HS-5 (cell line): ENCODE measurements at regions not wholly inside any gene's neighbourhood (a gene's known extent, or its start where the extent isn't known, plus 50 kb on each side); places are given as distances from the start of the nearest gene placed in this dataset.
A peak's percentile ranks its signal among the peaks of the same experiment; 100 is the strongest.
"Not testable (repeated sequence)": the region's sequence is repeated elsewhere in the genome, so short reads cannot be mapped to it uniquely, and the experiment has no call there.

ENCODE experiments used
- DNase-seq: peaks from one replicate; pipeline ENCODE4 v3.0.0-alpha.2; 2012; ENCODE audit warnings: low read depth

- DNase-seq, result no peak
Observed at GRCh38 chr5:166639151-166639550, 1652.3 kb upstream of the WWC1 start.

- not testable (repeated sequence) for DNase-seq
Observed at GRCh38 chr5:166640136-166640535, 1651.3 kb upstream of the WWC1 start.

- DNase-seq, result no peak
Observed at GRCh38 chr5:166648736-166649135, 1642.7 kb upstream of the WWC1 start.

GRCh38 chr5:166649676-166650075 is 1641.8 kb upstream of the WWC1 start:
- DNase-seq, result no peak

GRCh38 chr5:166651234-166651633 is 1640.2 kb upstream of the WWC1 start:
- no peak for DNase-seq

DNA sequence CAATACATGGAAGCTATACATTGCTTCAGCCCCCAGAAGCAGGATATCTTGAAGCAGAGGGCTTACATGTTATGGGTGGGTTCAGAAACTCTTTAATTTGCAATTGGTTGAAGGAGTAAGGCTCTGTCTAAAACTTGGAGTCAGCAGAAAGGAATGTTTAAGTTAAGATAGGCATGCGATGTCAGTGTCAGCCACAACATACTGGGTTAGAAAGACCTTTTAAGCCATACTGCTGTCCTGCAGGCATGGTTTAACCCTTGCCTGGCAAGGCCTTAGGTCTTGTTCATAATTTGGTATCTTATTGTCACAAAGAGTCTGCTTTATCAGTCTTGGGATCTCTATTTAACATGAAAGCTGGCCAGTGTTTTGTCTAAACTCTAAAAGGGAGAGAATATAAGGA is 1619.6 kb upstream of the WWC1 start:
- DNase-seq, result no peak

- DNase-seq, result no peak
Observed at GRCh38 chr5:166672431-166672830, 1619.0 kb upstream of the WWC1 start.

- no peak for DNase-seq
Observed at GRCh38 chr5:166677891-166678290, 1613.6 kb upstream of the WWC1 start.

DNA sequence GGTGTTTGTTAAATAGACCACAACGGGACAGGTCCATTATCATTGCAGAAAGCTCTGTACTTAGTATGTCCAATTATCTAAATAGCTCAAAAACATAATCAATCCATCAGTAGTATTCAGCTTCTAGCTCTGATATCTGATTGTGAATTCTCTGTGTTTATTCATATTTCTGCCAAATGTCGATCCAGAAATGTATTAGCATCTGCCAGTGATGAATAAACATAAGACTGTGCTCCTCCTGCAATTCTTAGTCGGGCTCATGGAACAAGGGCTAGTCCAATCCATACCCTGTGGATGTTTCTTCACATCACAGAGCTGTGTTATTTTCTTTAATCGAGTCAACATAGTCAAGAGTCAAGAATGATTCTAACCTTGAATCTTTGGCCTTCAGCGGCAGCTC is 1612.1 kb upstream of the WWC1 start:
- no peak for DNase-seq

DNA sequence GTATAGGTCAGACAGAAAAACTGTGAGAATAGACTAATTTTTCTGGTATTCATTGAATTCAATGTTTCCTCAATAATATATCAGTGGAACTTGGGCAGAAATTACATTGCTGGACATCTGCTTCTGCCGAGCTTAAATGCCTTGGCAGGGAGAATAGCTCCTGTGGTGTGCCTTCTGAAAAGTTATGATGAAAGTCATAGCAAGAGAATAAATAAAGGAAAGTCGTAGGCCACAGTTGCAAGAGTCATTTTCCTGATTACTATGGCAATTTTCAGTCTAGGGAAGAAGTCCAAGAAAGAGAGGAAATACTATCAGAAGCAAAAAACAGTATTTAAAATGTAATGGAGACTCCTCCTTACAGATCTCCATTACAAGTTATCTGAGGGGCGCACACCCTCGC is 1596.1 kb upstream of the WWC1 start:
- DNase-seq, result no peak

DNA sequence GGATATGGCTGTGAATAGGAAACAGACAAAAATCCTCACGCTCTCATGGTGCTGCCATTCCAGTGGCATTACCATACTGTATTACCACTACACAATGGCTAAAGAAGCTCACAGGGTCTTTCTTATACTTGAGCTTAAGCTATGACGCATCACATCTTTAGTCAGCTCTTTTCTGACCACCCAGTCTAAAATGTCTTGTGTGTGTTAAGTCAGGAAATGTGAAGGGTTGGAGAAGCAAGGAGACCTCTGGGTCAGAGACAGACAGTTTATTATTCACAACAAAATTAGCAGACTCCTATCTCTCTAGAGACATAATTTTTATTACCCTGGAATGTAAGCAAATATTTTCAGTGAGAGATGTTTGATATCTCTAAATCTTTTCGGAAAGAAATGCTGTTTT is 1583.2 kb upstream of the WWC1 start:
- DNase-seq, result no peak

DNA sequence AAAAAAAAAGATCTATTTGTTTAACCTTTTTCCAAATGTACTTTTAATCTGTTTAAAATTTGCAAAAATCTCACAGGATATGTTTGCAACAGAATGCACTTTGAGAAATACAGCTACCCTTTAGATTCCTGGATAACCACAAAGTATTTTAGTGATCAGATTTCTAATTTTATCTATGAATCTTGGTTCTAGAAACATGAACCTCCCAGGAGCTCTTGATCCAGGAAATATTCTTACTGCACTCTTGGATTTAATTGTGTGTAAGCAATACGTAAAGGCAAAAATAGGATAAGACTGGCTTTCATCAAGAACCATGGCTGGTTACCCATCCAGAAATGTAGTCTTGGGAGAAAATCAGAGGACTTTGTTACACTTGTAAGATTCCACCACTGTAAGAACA is 1581.8 kb upstream of the WWC1 start:
- no peak for DNase-seq

DNA sequence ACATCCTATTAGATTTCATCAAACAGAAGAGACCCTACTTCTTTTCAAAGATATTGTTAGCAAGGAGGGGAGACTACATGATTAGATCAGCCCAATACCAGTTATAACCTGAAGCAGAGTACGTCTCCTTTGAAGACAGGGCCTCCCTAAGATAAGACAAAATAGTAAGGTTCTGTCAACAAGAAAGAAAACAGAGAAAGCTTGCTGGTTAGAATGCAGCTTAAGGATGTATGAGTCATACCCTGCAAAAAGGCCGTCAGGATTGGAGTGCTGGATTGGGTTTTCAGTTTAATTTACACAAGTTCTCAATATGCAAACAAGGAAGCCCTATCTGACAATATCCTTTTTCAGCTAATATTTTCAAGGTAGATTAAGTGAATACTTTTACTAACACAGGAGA is 1581.2 kb upstream of the WWC1 start:
- DNase-seq, result no peak

GRCh38 chr5:166712447-166713185 is 1578.8 kb upstream of the WWC1 start:
- DNase-seq, result no peak

- DNase-seq, result no peak
Observed at GRCh38 chr5:166713295-166713694, 1578.2 kb upstream of the WWC1 start.

DNA sequence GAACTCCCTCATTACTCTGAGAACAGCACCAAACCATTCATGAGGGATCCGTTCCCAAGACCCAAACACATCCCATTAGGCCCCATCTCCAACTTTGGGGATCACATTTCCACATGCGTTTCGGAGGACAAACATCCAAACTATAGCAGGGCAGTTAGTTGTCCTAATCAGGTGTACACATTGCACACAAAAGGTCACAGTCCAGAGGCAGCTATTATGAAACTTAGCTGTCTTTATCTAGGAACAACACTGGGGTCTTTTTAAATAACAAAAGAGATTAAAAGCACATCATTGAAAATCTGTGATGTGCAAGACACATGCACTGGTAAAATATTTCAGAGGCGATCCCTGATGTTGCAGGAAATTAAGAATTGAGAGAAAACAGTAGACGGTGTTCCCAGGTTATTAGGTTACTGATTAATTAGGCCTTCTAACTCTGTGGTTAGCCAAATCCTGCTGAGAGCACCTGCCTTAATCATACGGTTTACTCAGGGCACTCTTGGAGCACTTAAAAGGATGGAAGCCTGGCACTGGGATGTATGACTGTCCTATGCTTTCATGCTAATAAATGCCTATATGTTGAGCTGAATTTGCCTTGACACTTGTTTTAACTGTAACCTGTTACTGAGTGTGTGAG is 1574.5 kb upstream of the WWC1 start:
- no peak for DNase-seq

GRCh38 chr5:166719991-166720390 is 1571.5 kb upstream of the WWC1 start:
- peak; percentile 19 for DNase-seq

- DNase-seq, result peak; percentile 45
Observed at GRCh38 chr5:166722939-166723338, 1568.5 kb upstream of the WWC1 start.

GRCh38 chr5:166724284-166724683 is 1567.2 kb upstream of the WWC1 start:
- no peak for DNase-seq

- DNase-seq, result no peak
Observed at GRCh38 chr5:166725593-166725992, 1565.9 kb upstream of the WWC1 start.

DNA sequence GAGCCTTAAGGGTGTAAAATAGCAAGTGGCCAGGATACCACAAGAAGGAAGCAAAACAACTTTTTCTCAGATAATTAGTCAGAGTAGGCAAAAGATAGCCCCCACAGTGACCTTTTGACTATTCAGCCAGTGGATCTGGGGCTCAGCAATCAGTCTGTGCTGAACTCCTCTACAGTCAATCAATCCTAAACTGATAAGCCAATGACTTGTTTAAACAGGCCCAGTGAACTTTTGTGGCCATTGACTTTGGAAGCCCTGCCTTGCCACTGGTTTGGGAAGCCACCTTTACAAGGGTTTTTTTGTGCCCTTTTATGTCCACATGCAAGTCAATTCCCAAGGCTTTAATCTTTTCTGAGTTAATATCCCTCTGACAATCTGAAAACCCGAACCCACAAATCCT is 1565.0 kb upstream of the WWC1 start:
- DNase-seq, result no peak

DNA sequence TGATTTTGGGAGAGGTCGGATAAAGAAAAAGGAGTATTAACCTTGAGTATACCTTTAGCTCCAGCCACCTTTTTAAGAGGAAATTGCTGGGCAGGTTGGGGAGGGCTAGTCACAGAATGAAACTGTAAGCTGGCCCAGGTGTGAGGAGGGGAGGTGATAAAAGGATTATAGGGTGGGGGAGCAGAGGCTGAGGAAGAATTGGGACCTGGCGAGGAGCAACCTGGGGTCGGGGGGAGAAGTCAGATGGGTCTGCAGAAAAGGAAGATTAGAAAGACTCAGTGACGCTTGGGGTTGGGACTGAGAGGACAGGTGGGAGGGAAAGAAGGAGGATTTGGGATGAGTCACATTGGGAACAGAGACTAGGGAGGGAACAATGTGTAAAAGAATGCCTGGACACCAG is 1548.5 kb upstream of the WWC1 start:
- not testable (repeated sequence) for DNase-seq

DNA sequence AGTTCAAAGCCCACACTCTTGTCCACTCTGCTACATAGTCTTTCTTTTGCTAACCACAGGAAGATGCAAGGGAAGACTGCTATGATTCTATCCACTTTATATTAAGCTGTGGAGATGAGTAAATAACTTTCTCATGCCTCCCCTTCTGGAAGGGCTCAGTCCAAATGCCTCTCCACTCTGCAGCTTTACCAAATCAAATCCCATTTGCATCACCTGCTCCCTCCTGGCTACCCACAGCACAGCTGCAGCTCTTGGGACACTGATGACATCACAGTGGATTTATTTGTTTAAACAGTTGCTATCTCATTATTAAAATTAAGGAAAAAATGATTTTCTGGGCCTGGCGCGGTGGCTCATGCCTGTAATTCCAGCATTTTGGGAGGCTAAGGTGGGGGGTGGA is 1544.9 kb upstream of the WWC1 start:
- no peak for DNase-seq

DNA sequence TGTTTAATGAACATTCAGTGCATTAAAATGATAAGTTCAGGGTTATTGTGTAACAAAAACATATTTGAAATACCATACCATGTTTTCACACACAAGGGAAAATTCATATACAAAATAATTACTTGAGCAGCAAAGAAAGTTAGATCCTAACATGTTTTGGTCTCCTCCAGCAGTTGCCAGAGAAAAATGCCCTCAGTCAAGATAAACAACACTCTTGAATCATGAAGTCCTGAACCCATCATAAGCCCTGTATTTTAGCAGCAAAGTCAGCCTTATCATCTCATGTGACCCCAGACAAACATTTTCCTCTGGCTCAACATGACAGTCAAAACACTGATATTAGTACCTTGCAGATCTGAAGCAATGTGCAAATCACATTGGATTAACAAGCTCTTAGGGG is 1541.1 kb upstream of the WWC1 start:
- no peak for DNase-seq
